CD4-positive, alpha-beta T cell treated with Interleukin-4 for 4 hours (primary cell): ENCODE measurements at regions not wholly inside any gene's neighbourhood (a gene's known extent, or its start where the extent isn't known, plus 50 kb on each side); places are given as distances from the start of the nearest gene placed in this dataset.

ENCODE experiments used
- DNase-seq: peaks from one replicate; pipeline ENCODE4 v3.0.0-alpha.2; 2020

GRCh38 chr20:60541991-60542390 is 583.8 kb downstream of the CDH26 start:
- DNase-seq, result no peak

- no peak for DNase-seq
Measured at GRCh38 chr20:60543598-60543997, 585.4 kb downstream of the CDH26 start.

GRCh38 chr20:60553095-60553494 is 594.9 kb downstream of the CDH26 start:
- DNase-seq, result no peak

GRCh38 chr20:60558486-60558885 is 600.3 kb downstream of the CDH26 start:
- DNase-seq, result no peak

GRCh38 chr20:60559462-60559861 is 601.2 kb downstream of the CDH26 start:
- no peak for DNase-seq

- DNase-seq, result no peak
Measured at GRCh38 chr20:60561052-60561451, 602.8 kb downstream of the CDH26 start.

GRCh38 chr20:60565083-60565482 is 606.9 kb downstream of the CDH26 start:
- no peak for DNase-seq

GRCh38 chr20:60565551-60565950 is 607.3 kb downstream of the CDH26 start:
- no peak for DNase-seq

- DNase-seq, result no peak
Measured at GRCh38 chr20:60569116-60569515, 610.9 kb downstream of the CDH26 start.

- DNase-seq, result no peak
Measured at GRCh38 chr20:60570481-60571277, 612.5 kb downstream of the CDH26 start.

- DNase-seq, result no peak
Measured at GRCh38 chr20:60573003-60573680, 614.9 kb downstream of the CDH26 start.

- no peak for DNase-seq
Measured at GRCh38 chr20:60576236-60576635, 618.0 kb downstream of the CDH26 start.

GRCh38 chr20:60579941-60580515 is 621.8 kb downstream of the CDH26 start:
- no peak for DNase-seq

- DNase-seq, result no peak
Measured at GRCh38 chr20:60581606-60582115, 623.4 kb downstream of the CDH26 start.

- no peak for DNase-seq
Measured at GRCh38 chr20:60583741-60584140, 625.5 kb downstream of the CDH26 start.

- DNase-seq, result no peak
Measured at GRCh38 chr20:60584221-60584620, 626.0 kb downstream of the CDH26 start.

- no peak for DNase-seq
Measured at GRCh38 chr20:60585651-60586050, 627.4 kb downstream of the CDH26 start.

GRCh38 chr20:60586269-60587050 is 628.2 kb downstream of the CDH26 start:
- no peak for DNase-seq

GRCh38 chr20:60587986-60588385 is 629.8 kb downstream of the CDH26 start:
- no peak for DNase-seq

GRCh38 chr20:60589623-60590022 is 631.4 kb downstream of the CDH26 start:
- DNase-seq, result no peak

GRCh38 chr20:60591172-60591799 is 633.1 kb downstream of the CDH26 start:
- DNase-seq, result no peak

- DNase-seq, result no peak
Measured at GRCh38 chr20:60598528-60598927, 640.3 kb downstream of the CDH26 start.

- no peak for DNase-seq
Measured at GRCh38 chr20:60599381-60599780, 641.2 kb downstream of the CDH26 start.
